OCI-LY3 (cell line): ENCODE measurements at regions not wholly inside any gene's neighbourhood (a gene's known extent, or its start where the extent isn't known, plus 50 kb on each side); places are given as distances from the start of the nearest gene placed in this dataset.

Experiments
- H2AFZ ChIP-seq: fragments of 200-600, 300-600 bp; shearing (Covaris generic); 2 replicates; pipeline ENCODE4 v1.6.0; 2014; ENCODE audit warnings: antibody characterized with exemption, low read depth, low read length
- H3K27ac ChIP-seq: fragments of 200-600, 300-600 bp; sonication (generic); 2 replicates; pipeline ENCODE4 v1.5.1; 2014; ENCODE audit warnings: mild to moderate bottlenecking, low read length, moderate library complexity, mixed read lengths
- H3K27me3 ChIP-seq: fragments of 200-600, 300-600 bp; sonication (generic); 2 replicates; pipeline ENCODE4 v1.6.1; 2014; ENCODE audit warnings: low read depth, low read length, mixed read lengths
- H3K36me3 ChIP-seq: fragments of 200-600, 300-600 bp; sonication (generic); replicated peaks from 2 replicates; pipeline ENCODE3; 2014; ENCODE audit warnings: low read depth, low read length, mixed read lengths
- H3K4me1 ChIP-seq: fragments of 300-600, 200-600 bp; sonication (generic); 2 replicates; pipeline ENCODE4 v1.6.1; 2014; ENCODE audit warnings: low read length, mixed read lengths
- H3K4me2 ChIP-seq: fragments of 200-600, 300-600 bp; sonication (generic); 2 replicates; pipeline ENCODE4 v1.6.1; 2014; ENCODE audit warnings: low read length, mixed read lengths
- H3K4me3 ChIP-seq: fragments of 300-600, 200-600 bp; sonication (generic); 2 replicates; pipeline ENCODE4 v1.5.1; 2014; ENCODE audit warnings: antibody characterized with exemption, mild to moderate bottlenecking, low read length, moderate library complexity
- H3K79me2 ChIP-seq: fragments of 300-600, 200-600 bp; shearing (Covaris generic); 2 replicates; pipeline ENCODE4 v1.6.1; 2014; ENCODE audit warnings: mild to moderate bottlenecking, low read length, mixed read lengths
- H3K9ac ChIP-seq: fragments of 300-600, 200-600 bp; shearing (Covaris generic); 2 replicates; pipeline ENCODE4 v1.6.0; 2014; ENCODE audit warnings: mild to moderate bottlenecking, low read length, moderate library complexity
- H3K9me3 ChIP-seq: fragments of 200-600, 300-600 bp; shearing (Covaris generic); 2 replicates; pipeline ENCODE4 v1.6.1; 2014; ENCODE audit warnings: low read length, mixed read lengths; ENCODE audit not compliant: insufficient read depth
- H4K20me1 ChIP-seq: fragments of 200-600, 300-600 bp; sonication (generic); 2 replicates; pipeline ENCODE4 v1.6.1; 2016; ENCODE audit warnings: low read length, mixed read lengths; ENCODE audit not compliant: insufficient read depth
- CTCF ChIP-seq: fragments of 200-600, 300-600 bp; sonication (generic); IDR thresholded peaks from 2 replicates; pipeline ENCODE4 v1.5.1; 2014; ENCODE audit warnings: antibody characterized with exemption, low read length, low read depth
- EZH2phosphoT487 ChIP-seq: fragments of 200-600 bp; shearing (Covaris generic); IDR thresholded peaks from 2 replicates; pipeline ENCODE4 v1.6.1; 2018; ENCODE audit warnings: antibody characterized with exemption, mixed run types, low read depth

GRCh38 chrX:36787752-36788151 lies 220.4 kb upstream of the FAM47C start:
- Histone ChIP-seq H3K4me2 (no peak overlapping the region), H3K4me1 (no peaks in the 10 kb centered on the region), H3K27me3 (no peaks in the 10 kb centered on the region), H3K27ac (no peak overlapping the region), H2AFZ (no peak overlapping the region), H3K79me2 (no peaks in the 10 kb centered on the region), H3K9me3 (no peaks in the 10 kb centered on the region), H3K4me3 (no peak overlapping the region), H3K36me3 (no peaks in the 10 kb centered on the region), H4K20me1 (no peaks in the 10 kb centered on the region), H3K9ac (no peak overlapping the region)
- TF ChIP-seq EZH2phosphoT487 (no peak), CTCF (no peak)

GRCh38 chrX:36803151-36803550 lies 205.0 kb upstream of the FAM47C start:
- no peak overlapping the region for H3K4me2 ChIP-seq
- H3K36me3 ChIP-seq: no peaks in the 10 kb centered on the region
- H3K27ac ChIP-seq: no peak overlapping the region
- H3K4me3 ChIP-seq: no peak overlapping the region
- H3K27me3 ChIP-seq: no peaks in the 10 kb centered on the region
- no peaks in the 10 kb centered on the region for H3K79me2 ChIP-seq
- H3K9ac ChIP-seq: no peak overlapping the region
- H4K20me1 ChIP-seq: no peaks in the 10 kb centered on the region
- peaks cover 10% of the 10 kb centered on the region for H3K4me1 ChIP-seq
- no peak overlapping the region for H2AFZ ChIP-seq
- no peaks in the 10 kb centered on the region for H3K9me3 ChIP-seq
- TF ChIP-seq EZH2phosphoT487 (no peak), CTCF (no peak)

- H4K20me1 ChIP-seq: no peaks in the 10 kb centered on the region
- H3K27ac ChIP-seq: no peak overlapping the region
- no peak overlapping the region for H3K9ac ChIP-seq
- H3K9me3 ChIP-seq: no peaks in the 10 kb centered on the region
- no peaks in the 10 kb centered on the region for H3K36me3 ChIP-seq
- no peak for TF ChIP-seq CTCF
- TF ChIP-seq EZH2phosphoT487: no peak
- H3K4me1 ChIP-seq: peaks cover under 1% of the 10 kb centered on the region
- no peaks in the 10 kb centered on the region for H3K79me2 ChIP-seq
- no peak overlapping the region for H3K4me2 ChIP-seq
- H3K27me3 ChIP-seq: no peaks in the 10 kb centered on the region
- H2AFZ ChIP-seq: no peak overlapping the region
- no peak overlapping the region for H3K4me3 ChIP-seq
These were observed 204.1 kb upstream of the FAM47C start for GRCh38 chrX:36804066-36804465.

- Histone ChIP-seq H2AFZ (no peak overlapping the region), H3K4me3 (no peak overlapping the region), H3K27me3 (no peaks in the 10 kb centered on the region), H3K4me1 (no peaks in the 10 kb centered on the region), H3K36me3 (no peaks in the 10 kb centered on the region), H3K27ac (no peak overlapping the region), H3K4me2 (no peak overlapping the region), H3K79me2 (no peaks in the 10 kb centered on the region), H4K20me1 (no peaks in the 10 kb centered on the region), H3K9me3 (no peaks in the 10 kb centered on the region), H3K9ac (no peak overlapping the region)
- TF ChIP-seq EZH2phosphoT487: no peak
- no peak for TF ChIP-seq CTCF
These were observed 163.3 kb upstream of the FAM47C start for GRCh38 chrX:36844857-36845256.
